Left lung (tissue), 4 donors: ENCODE measurements at regions not wholly inside any gene's neighbourhood (a gene's known extent, or its start where the extent isn't known, plus 50 kb on each side); places are given as distances from the start of the nearest gene placed in this dataset.

ENCODE experiments used
- ATAC-seq: fragments of 200-7000 bp; cut with Tn5 transposase; one replicate; pipeline ENCODE4 v1.9.1; 2020; ENCODE audit warnings: moderate library complexity
- DNase-seq, 4 donors: peaks; one replicate each; pipeline ENCODE4 v3.0.0-alpha.2; 2013 to 2020
- H3K27ac ChIP-seq, 2 donors: fragments of 200-600 bp; sonication (generic) in 1 of 2; one replicate each; pipeline versions ENCODE4 v1.5.0 to v1.8.0; 2020 to 2021
- H3K27me3 ChIP-seq, 2 donors: fragments of 200-600 bp; sonication (generic) in 1 of 2; one replicate each; pipeline versions ENCODE4 v1.5.0 to v1.8.0; 2020 to 2021
- H3K36me3 ChIP-seq, 2 donors: fragments of 200-600 bp; sonication (generic) in 1 of 2; one replicate each; pipeline versions ENCODE4 v1.5.0 to v1.8.0; 2020 to 2021
- H3K4me1 ChIP-seq, 2 donors: fragments of 200-600 bp; one replicate each; pipeline ENCODE4 v1.8.0; 2021
- H3K4me3 ChIP-seq, 2 donors: fragments of 200-600 bp; sonication (generic) in 1 of 2; one replicate each; pipeline versions ENCODE4 v1.5.0 to v1.8.0; 2020 to 2021; ENCODE audit warnings: mild to moderate bottlenecking in 1 of 2
- H3K9me3 ChIP-seq, 2 donors: fragments of 200-600 bp; sonication (generic) in 1 of 2; one replicate each; pipeline versions ENCODE4 v1.5.0 to v1.8.0; 2020 to 2021
- CTCF ChIP-seq, 2 donors: fragments of 200-600 bp; sonication (generic) in 1 of 2; IDR thresholded peaks; one replicate each; pipeline versions ENCODE4 v1.5.0 to v1.8.0; 2021; ENCODE audit warnings: antibody characterized with exemption in 2 of 2
- intact Hi-C, 2 donors: fragments of 100-400 bp; cut with DNase I; formaldehyde crosslinking; loops; one replicate each; pipeline versions ENCODE4 v1.11.2 to v1.14.2; 2022
- donor health status: DM: no; HTN: yes; CAD: no.
- donor health status: DM: no; HTN: no; CAD: no.

- ATAC-seq (no peak), DNase-seq (no peak)
- no peaks in the 10 kb centered on the region for H3K27me3 ChIP-seq
- no peaks in the 10 kb centered on the region for H3K9me3 ChIP-seq
- no peak overlapping the region for H3K4me3 ChIP-seq
- intact Hi-C loops = no loop called here
- H3K4me1 ChIP-seq = no peaks in the 10 kb centered on the region
- no peak for TF ChIP-seq CTCF (IDR thresholded peaks at IDR 0.05)
- no peak overlapping the region for H3K27ac ChIP-seq
- H3K36me3 ChIP-seq = no peaks in the 10 kb centered on the region
These were observed 164.4 kb upstream of the CIBAR2 start for GRCh38 chr16:85276721-85277120.

GRCh38 chr16:85278839-85279238 is 166.6 kb upstream of the CIBAR2 start:
- Histone ChIP-seq H3K27ac (no peak overlapping the region), H3K27me3 (no peaks in the 10 kb centered on the region), H3K4me3 (no peak overlapping the region), H3K9me3 (no peaks in the 10 kb centered on the region), H3K36me3 (no peaks in the 10 kb centered on the region), H3K4me1 (no peaks in the 10 kb centered on the region)
- intact Hi-C loops = no loop called here
- TF ChIP-seq CTCF (IDR thresholded peaks at IDR 0.05) = no peak
- ATAC-seq (no peak), DNase-seq (peak in 1 of 4 donors; percentile 34)

- Histone ChIP-seq H3K27ac (no peak overlapping the region), H3K9me3 (no peaks in the 10 kb centered on the region), H3K4me3 (no peak overlapping the region), H3K27me3 (no peaks in the 10 kb centered on the region), H3K36me3 (no peaks in the 10 kb centered on the region), H3K4me1 (no peaks in the 10 kb centered on the region)
- intact Hi-C loops = no loop called here
- no peak for ATAC-seq
- DNase-seq = no peak
- TF ChIP-seq CTCF (IDR thresholded peaks at IDR 0.05) = no peak
These were observed 167.1 kb upstream of the CIBAR2 start for GRCh38 chr16:85279402-85279801.

- no peak overlapping the region for H3K4me3 ChIP-seq
- no peak overlapping the region for H3K27ac ChIP-seq
- no peaks in the 10 kb centered on the region for H3K27me3 ChIP-seq
- DNase-seq (peak in 2 of 4 donors; percentile 82 to 89), ATAC-seq (peak; percentile 36)
- TF ChIP-seq CTCF (IDR thresholded peaks at IDR 0.05) = no peak
- no peaks in the 10 kb centered on the region for H3K4me1 ChIP-seq
- no peaks in the 10 kb centered on the region for H3K9me3 ChIP-seq
- intact Hi-C loops = no loop called here
- H3K36me3 ChIP-seq = no peaks in the 10 kb centered on the region
These were observed 167.7 kb upstream of the CIBAR2 start for GRCh38 chr16:85279825-85280545.

GRCh38 chr16:85281181-85281580 is 168.9 kb upstream of the CIBAR2 start:
- intact Hi-C loops = no loop called here
- DNase-seq = no peak
- no peak for TF ChIP-seq CTCF (IDR thresholded peaks at IDR 0.05)
- no peaks in the 10 kb centered on the region for H3K27me3 ChIP-seq
- no peaks in the 10 kb centered on the region for H3K36me3 ChIP-seq
- no peak overlapping the region for H3K4me3 ChIP-seq
- H3K27ac ChIP-seq = no peak overlapping the region
- H3K4me1 ChIP-seq = peaks cover 0 to 3% of the 10 kb centered on the region in 2 donors
- ATAC-seq = no peak
- no peaks in the 10 kb centered on the region for H3K9me3 ChIP-seq
